ENCODE measurements at regions not wholly inside any gene's neighbourhood (a gene's known extent, or its start where the extent isn't known, plus 50 kb on each side); places are given as distances from the start of the nearest gene placed in this dataset.

DNA sequence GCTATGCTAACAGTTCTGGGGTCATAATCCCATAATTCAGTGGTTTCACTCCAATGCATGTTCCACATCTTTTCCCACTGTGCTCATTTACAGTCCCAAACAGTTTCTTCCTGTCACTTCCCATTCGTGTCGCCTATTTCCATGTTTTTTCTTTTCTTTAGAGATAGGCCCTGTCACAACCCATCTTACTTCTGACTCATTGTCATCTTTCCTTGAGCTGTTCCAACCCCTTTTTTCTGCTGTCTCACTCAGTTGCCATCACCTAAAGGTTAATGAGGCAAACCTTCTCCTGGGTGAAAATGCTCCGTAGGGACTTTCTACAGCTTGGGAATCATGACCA, 814.5 kb downstream of the VGLL3 start:
- no peaks in the 10 kb centered on the region for H3K4me1 Mint-ChIP-seq
- DNase-seq (ENCODE audit: low spot score in 2 of 2) = no peak
- H3K27ac Mint-ChIP-seq = no peak overlapping the region
- no peak for ATAC-seq
- no peak overlapping the region for H3K4me3 Mint-ChIP-seq
- peaks cover 13% of the 10 kb centered on the region for H3K9me3 Mint-ChIP-seq
- H3K36me3 Mint-ChIP-seq = no peaks in the 10 kb centered on the region

GRCh38 chr3:86175593-86176444, 815.1 kb downstream of the VGLL3 start:
- Mint-ChIP-seq H3K36me3 (no peaks in the 10 kb centered on the region), H3K27ac (no peak overlapping the region), H3K9me3 (peaks cover 15% of the 10 kb centered on the region), H3K4me3 (no peak overlapping the region), H3K4me1 (no peaks in the 10 kb centered on the region)
- ATAC-seq (no peak), DNase-seq (ENCODE audit: low spot score in 2 of 2) (no peak)

- Mint-ChIP-seq H3K27ac (no peak overlapping the region), H3K9me3 (peaks cover 15% of the 10 kb centered on the region), H3K4me3 (no peak overlapping the region), H3K36me3 (no peaks in the 10 kb centered on the region), H3K4me1 (no peaks in the 10 kb centered on the region)
- DNase-seq (ENCODE audit: low spot score in 2 of 2) = no peak
- ATAC-seq = no peak
Measured at GRCh38 chr3:86175051-86175536, 815.9 kb downstream of the VGLL3 start.

GRCh38 chr3:86173401-86173800, 817.5 kb downstream of the VGLL3 start:
- H3K4me1 Mint-ChIP-seq = no peaks in the 10 kb centered on the region

GRCh38 chr3:86168512-86168911, 822.4 kb downstream of the VGLL3 start:
- Mint-ChIP-seq H3K4me3 (no peak overlapping the region), H3K36me3 (no peaks in the 10 kb centered on the region), H3K4me1 (no peaks in the 10 kb centered on the region), H3K9me3 (peaks cover 10% of the 10 kb centered on the region), H3K27ac (no peak overlapping the region)
- DNase-seq (ENCODE audit: low spot score in 2 of 2) (no peak), ATAC-seq (no peak)

More at GRCh38 chr3:86173401-86173800, 817.5 kb downstream of the VGLL3 start:
- Mint-ChIP-seq H3K9me3 (peaks cover 18% of the 10 kb centered on the region), H3K4me3 (no peak overlapping the region), H3K36me3 (no peaks in the 10 kb centered on the region), H3K27ac (no peak overlapping the region)
- no peak for DNase-seq (ENCODE audit: low spot score in 2 of 2)
- no peak for ATAC-seq

- DNase-seq (ENCODE audit: low spot score in 2 of 2) (no peak), ATAC-seq (no peak)
- Mint-ChIP-seq H3K4me1 (no peaks in the 10 kb centered on the region), H3K36me3 (no peaks in the 10 kb centered on the region), H3K4me3 (no peak overlapping the region), H3K27ac (no peak overlapping the region), H3K9me3 (peaks cover 7% of the 10 kb centered on the region)
Measured at GRCh38 chr3:86162521-86162920, 828.4 kb downstream of the VGLL3 start.

DNA sequence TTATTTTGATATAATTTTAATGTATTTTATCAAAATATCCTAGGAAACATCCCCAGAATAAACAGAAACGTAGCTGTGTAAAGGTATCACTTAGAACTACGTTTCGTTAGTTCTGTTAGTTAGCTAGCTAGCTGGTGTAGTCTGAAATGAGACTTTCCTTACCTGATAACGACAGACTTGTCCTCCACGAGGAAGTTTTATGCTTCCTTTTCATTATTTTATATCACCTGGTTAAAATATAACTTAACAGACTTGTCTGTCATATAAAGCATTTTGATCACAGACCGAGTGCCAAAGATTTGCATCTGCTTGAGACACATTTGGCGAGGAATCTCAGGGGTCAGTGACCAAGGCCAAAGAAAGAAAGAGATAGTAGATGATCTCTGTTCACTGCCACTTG, 829.5 kb downstream of the VGLL3 start:
- Mint-ChIP-seq H3K4me1 (no peaks in the 10 kb centered on the region), H3K27ac (no peak overlapping the region), H3K4me3 (no peak overlapping the region), H3K9me3 (peaks cover 10% of the 10 kb centered on the region), H3K36me3 (no peaks in the 10 kb centered on the region)
- ATAC-seq = no peak
- no peak for DNase-seq (ENCODE audit: low spot score in 2 of 2)

- Mint-ChIP-seq H3K27ac (no peak overlapping the region), H3K9me3 (peaks cover 24% of the 10 kb centered on the region), H3K4me3 (no peak overlapping the region), H3K4me1 (no peaks in the 10 kb centered on the region), H3K36me3 (no peaks in the 10 kb centered on the region)
- DNase-seq (ENCODE audit: low spot score in 2 of 2) (no peak), ATAC-seq (no peak)
Measured at GRCh38 chr3:86152620-86153019, 838.3 kb downstream of the VGLL3 start.

- H3K27ac Mint-ChIP-seq = no peak overlapping the region
- H3K4me1 Mint-ChIP-seq = no peaks in the 10 kb centered on the region
- no peak overlapping the region for H3K4me3 Mint-ChIP-seq
Measured at GRCh38 chr3:86149054-86149453, 841.9 kb downstream of the VGLL3 start.

DNA sequence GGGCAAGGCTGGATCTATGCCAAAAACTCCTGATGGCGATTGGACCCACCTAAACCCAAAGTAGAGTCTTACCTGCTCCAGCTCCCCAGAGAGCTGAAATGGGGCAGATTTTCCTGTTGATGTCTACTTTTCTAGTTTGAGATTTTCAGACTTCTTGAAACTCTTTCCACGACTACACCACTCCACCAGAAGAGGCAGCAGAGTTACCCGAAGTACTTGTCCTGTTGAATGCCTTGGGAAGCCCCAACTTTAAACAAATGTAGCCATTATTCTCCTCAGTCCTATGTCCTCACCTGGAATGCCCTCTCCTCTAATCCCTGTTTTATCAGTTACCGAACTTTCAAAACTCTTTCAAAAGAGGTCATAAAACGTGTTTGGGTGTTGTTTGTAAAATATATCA, 843.8 kb downstream of the VGLL3 start:
- peaks cover 28% of the 10 kb centered on the region for H3K9me3 Mint-ChIP-seq
- no peaks in the 10 kb centered on the region for H3K36me3 Mint-ChIP-seq
- no peaks in the 10 kb centered on the region for H3K4me1 Mint-ChIP-seq
- no peak overlapping the region for H3K27ac Mint-ChIP-seq
- no peak for DNase-seq (ENCODE audit: low spot score in 2 of 2)
- ATAC-seq = no peak
- H3K4me3 Mint-ChIP-seq = no peak overlapping the region

More at GRCh38 chr3:86149054-86149453, 841.9 kb downstream of the VGLL3 start:
- DNase-seq (ENCODE audit: low spot score in 2 of 2) (no peak), ATAC-seq (no peak)
- Mint-ChIP-seq H3K36me3 (no peaks in the 10 kb centered on the region), H3K9me3 (peaks cover 26% of the 10 kb centered on the region)

- Mint-ChIP-seq H3K36me3 (no peaks in the 10 kb centered on the region), H3K4me3 (no peak overlapping the region), H3K4me1 (no peaks in the 10 kb centered on the region), H3K9me3 (peaks cover 6% of the 10 kb centered on the region), H3K27ac (no peak overlapping the region)
- ATAC-seq = no peak
- no peak for DNase-seq (ENCODE audit: low spot score in 2 of 2)
Measured at GRCh38 chr3:86126552-86126951, 864.4 kb downstream of the VGLL3 start.
